A549 (cell line): ENCODE measurements at regions not wholly inside any gene's neighbourhood (a gene's known extent, or its start where the extent isn't known, plus 50 kb on each side); places are given as distances from the start of the nearest gene placed in this dataset.

Source experiments
- ATAC-seq, 2 experiments: fragments of 200-7000 bp in 1 of 2; fragments of >200 bp in 1 of 2; cut with Nextera tagmentation in 1 of 2; cut with Tn5 transposase in 1 of 2; 3 replicates each; pipeline versions ENCODE4 v1.8.0 to v1.9.1; 2018 to 2020; ENCODE audit warnings: mild to moderate bottlenecking in 1 of 2, moderate library complexity in 1 of 2
- CTCF ChIA-PET: fragments of 300-600 bp; sonication (Branson Sonifier 250); formaldehyde crosslinking; extraction: SDS; loops from one replicate; lab custom pipeline; 2021; ENCODE audit warnings: antibody characterized with exemption, inconsistent platforms; lab: Yijun Ruan, JAX
- POLR2A ChIA-PET: fragments of 350-600 bp; formaldehyde crosslinking; extraction: SDS; loops from one replicate; lab custom pipeline; 2021; ENCODE audit warnings: antibody characterized with exemption, inconsistent platforms; lab: Yijun Ruan, JAX
- DNase-seq, 2 experiments: peaks; one replicate each; pipeline versions ENCODE4 v3.0.0 to v3.0.0-alpha.2; 2011 to 2016; ENCODE audit warnings: low read depth in 1 of 2, low spot score in 1 of 2
- FAIRE-seq: peaks from 2 replicates; lab custom pipeline; 2011; peaks lifted over from hg19 to GRCh38; lab: Jason Lieb, UNC
- H3K27ac ChIP-seq, 2 experiments: fragments of >200 bp; sonication (Bioruptor Twin); formaldehyde crosslinking; 3 replicates each; pipeline ENCODE4 v1.5.1; 2016 to 2017
- H3K4me1 ChIP-seq: fragments of >200 bp; sonication (Bioruptor Twin); formaldehyde crosslinking; 3 replicates; pipeline ENCODE4 v1.6.1; 2016
- H3K4me2 ChIP-seq: fragments of >200 bp; sonication (Bioruptor Twin); formaldehyde crosslinking; 3 replicates; pipeline ENCODE4 v1.6.1; 2016
- H3K4me3 ChIP-seq: fragments of >200 bp; sonication (Bioruptor Twin); formaldehyde crosslinking; 3 replicates; pipeline ENCODE4 v1.5.1; 2016
- H3K9me3 ChIP-seq: fragments of >200 bp; sonication (Bioruptor Twin); formaldehyde crosslinking; 3 replicates; pipeline ENCODE4 v1.6.1; 2016
- BHLHE40 ChIP-seq: IDR thresholded peaks from 2 replicates; pipeline ENCODE4 v1.6.1; 2012; ENCODE audit warnings: low read depth, low read length, inconsistent platforms
- CEBPB ChIP-seq, 2 experiments: fragments of >200 bp in 1 of 2; sonication (Bioruptor Twin) in 1 of 2; formaldehyde crosslinking in 1 of 2; IDR thresholded peaks; 2 replicates each; pipeline ENCODE4 v1.6.1; 2012 to 2016
- EHF ChIP-seq: fragments of 250-450 bp; sonication (Bioruptor Pico); IDR thresholded peaks from 2 replicates; pipeline ENCODE4 v1.5.0; 2020; ENCODE audit warnings: mild to moderate bottlenecking
- EHMT2 ChIP-seq: fragments of 200-600 bp; sonication (generic); IDR thresholded peaks from 2 replicates; pipeline ENCODE4 v1.6.1; 2016; ENCODE audit warnings: antibody characterized with exemption, low read depth, mild to moderate bottlenecking, moderate library complexity
- FOSB ChIP-seq: fragments of 250-450 bp; sonication (Bioruptor Pico); IDR thresholded peaks from 2 replicates; pipeline ENCODE4 v1.5.0; 2020; ENCODE audit warnings: mild to moderate bottlenecking, moderate library complexity
- GATA3 ChIP-seq: IDR thresholded peaks from 2 replicates; pipeline ENCODE4 v1.6.1; 2012; ENCODE audit warnings: borderline replicate concordance
- HDAC2 ChIP-seq: fragments of 200-600 bp; sonication (generic); IDR thresholded peaks from 2 replicates; pipeline ENCODE4 v1.6.1; 2016
- HEYL ChIP-seq: fragments of 250-450 bp; sonication (Bioruptor Pico); IDR thresholded peaks from 2 replicates; pipeline ENCODE4 v1.8.0; 2021; ENCODE audit warnings: mild to moderate bottlenecking, moderate library complexity
- HOXB13 ChIP-seq: fragments of 250-450 bp; sonication (Bioruptor Pico); IDR thresholded peaks from 2 replicates; pipeline ENCODE4 v1.5.0; 2020; ENCODE audit warnings: low read depth, mild to moderate bottlenecking, moderate library complexity
- HOXB5 ChIP-seq: fragments of 250-450 bp; sonication (Bioruptor Pico); IDR thresholded peaks from 2 replicates; pipeline ENCODE4 v1.5.0; 2020; ENCODE audit warnings: mild to moderate bottlenecking, moderate library complexity
- KDM5A ChIP-seq: fragments of 200-600 bp; sonication (generic); IDR thresholded peaks from 2 replicates; pipeline ENCODE4 v1.6.1; 2016; ENCODE audit warnings: antibody characterized with exemption, mild to moderate bottlenecking
- MYC ChIP-seq: IDR thresholded peaks from 2 replicates; pipeline ENCODE4 v1.6.1; 2012; ENCODE audit warnings: mild to moderate bottlenecking, inconsistent platforms, low read length, improper control_type of control experiment, borderline replicate concordance
- NFE2L2 ChIP-seq: fragments of 150-350 bp; conservative IDR thresholded peaks from 2 replicates; pipeline ENCODE4 v1.6.1; 2014; ENCODE audit warnings: low read length
- NPAS2 ChIP-seq: fragments of 250-450 bp; sonication (Bioruptor Pico); IDR thresholded peaks from 2 replicates; pipeline ENCODE4 v1.8.0; 2022; ENCODE audit warnings: mild to moderate bottlenecking, moderate library complexity, borderline replicate concordance
- PHF8 ChIP-seq: fragments of 200-600 bp; sonication (generic); IDR thresholded peaks from 2 replicates; pipeline ENCODE4 v1.6.1; 2016; ENCODE audit warnings: low read depth, mild to moderate bottlenecking, antibody characterized with exemption, moderate library complexity, borderline replicate concordance
- POLR2A ChIP-seq: IDR thresholded peaks from 2 replicates; pipeline ENCODE4 v1.6.1; 2012; ENCODE audit warnings: mild to moderate bottlenecking, low read length
- RFX5 ChIP-seq: fragments of 450-650 bp; IDR thresholded peaks from 2 replicates; pipeline ENCODE4 v1.7.1; 2014; ENCODE audit warnings: antibody characterized with exemption, mild to moderate bottlenecking, moderate library complexity
- RNF2 ChIP-seq: fragments of 200-600 bp; sonication (generic); IDR thresholded peaks from 2 replicates; pipeline ENCODE4 v1.6.1; 2016; ENCODE audit warnings: low read depth, mild to moderate bottlenecking, antibody characterized with exemption, moderate library complexity, borderline replicate concordance
- SMC3 ChIP-seq: fragments of >200 bp; sonication (Bioruptor Twin); formaldehyde crosslinking; IDR thresholded peaks from 3 replicates; pipeline ENCODE4 v1.6.1; 2018; ENCODE audit warnings: inconsistent platforms
- ZC3H11A ChIP-seq: fragments of 450-650 bp; IDR thresholded peaks from 2 replicates; pipeline ENCODE4 v1.6.1; 2014; ENCODE audit warnings: antibody characterized with exemption, mild to moderate bottlenecking
- ZFP36 ChIP-seq: fragments of 450-650 bp; IDR thresholded peaks from 2 replicates; pipeline ENCODE4 v1.6.1; 2014; ENCODE audit warnings: borderline replicate concordance; ENCODE audit not compliant: partially characterized antibody
- ZNF302 ChIP-seq: fragments of 250-450 bp; sonication (Bioruptor Pico); IDR thresholded peaks from 2 replicates; pipeline ENCODE4 v1.9.0; 2021; ENCODE audit warnings: inconsistent platforms, mild to moderate bottlenecking, moderate library complexity
- WGBS: methylation state at CpG from one replicate; pipeline ENCODE4 v1.1.6; 2017; ENCODE audit errors: missing lambda C conversion rate; 5-methylcytosine and 5-hydroxymethylcytosine counted together
- TF ChIP-seq, protein P1 (sequence below): fragments of >200 bp; sonication (Bioruptor Twin); formaldehyde crosslinking; IDR thresholded peaks from 3 replicates; pipeline ENCODE4 v1.5.1; 2016
- TF ChIP-seq, protein P2 (sequence below): fragments of 450-650 bp; IDR thresholded peaks from 2 replicates; pipeline ENCODE4 v1.6.1; 2014; ENCODE audit warnings: antibody characterized with exemption
- TF ChIP-seq, protein P3 (sequence below): fragments of >200 bp; sonication (Bioruptor Twin); formaldehyde crosslinking; IDR thresholded peaks from 3 replicates; pipeline ENCODE4 v1.6.1; 2016
- TF ChIP-seq, protein P4 (sequence below): fragments of >200 bp; sonication (Bioruptor Twin); formaldehyde crosslinking; IDR thresholded peaks from 2 replicates; pipeline ENCODE4 v1.6.1; 2016

DNA sequence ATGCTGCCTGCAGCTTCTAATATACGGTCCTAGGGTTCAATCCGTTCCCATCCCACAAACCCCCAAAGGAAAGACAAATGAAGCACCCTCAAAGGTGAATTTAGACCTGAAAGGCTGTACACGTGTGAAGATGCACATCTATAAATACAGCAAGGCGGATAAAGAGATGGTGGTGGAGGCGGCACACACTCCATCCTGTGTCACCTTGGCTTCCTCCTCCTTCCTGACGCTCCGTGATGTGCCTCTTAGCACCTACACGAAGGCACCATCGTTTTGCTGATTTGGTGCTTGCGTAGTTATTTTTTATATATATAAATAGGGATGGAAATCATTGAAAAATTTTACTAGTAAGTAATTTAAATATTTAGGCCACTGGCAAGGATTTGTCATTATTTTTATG lies 359.4 kb downstream of the NPHP4 start (continued):
- no peak for TF ChIP-seq ZFP36
- TF ChIP-seq KDM5A, result no peak
- TF ChIP-seq EHMT2, result no peak

DNA sequence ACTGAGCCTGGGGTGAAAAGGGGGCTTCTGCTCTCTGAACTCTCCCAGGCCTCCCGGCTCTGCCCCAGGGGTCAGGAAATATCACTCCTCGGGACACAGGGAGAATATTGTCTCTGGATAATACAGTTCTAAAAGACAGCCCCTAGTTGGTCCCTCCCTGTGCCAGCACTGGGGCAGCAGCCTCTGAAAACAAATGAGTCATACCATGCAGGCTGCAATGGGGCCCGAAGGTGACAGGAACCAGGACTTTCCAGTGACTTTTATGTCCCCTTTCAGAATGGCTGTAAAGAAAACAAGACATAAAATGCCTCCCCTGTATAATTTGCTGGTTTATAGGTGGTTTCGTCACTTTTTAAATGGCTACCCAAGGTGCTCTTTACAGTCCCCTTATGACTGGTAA lies 360.0 kb downstream of the NPHP4 start:
- 10% methylated on average over 4 of the region's 4 CpGs for WGBS
- FAIRE-seq (no peak), ATAC-seq (no peak)

DNA sequence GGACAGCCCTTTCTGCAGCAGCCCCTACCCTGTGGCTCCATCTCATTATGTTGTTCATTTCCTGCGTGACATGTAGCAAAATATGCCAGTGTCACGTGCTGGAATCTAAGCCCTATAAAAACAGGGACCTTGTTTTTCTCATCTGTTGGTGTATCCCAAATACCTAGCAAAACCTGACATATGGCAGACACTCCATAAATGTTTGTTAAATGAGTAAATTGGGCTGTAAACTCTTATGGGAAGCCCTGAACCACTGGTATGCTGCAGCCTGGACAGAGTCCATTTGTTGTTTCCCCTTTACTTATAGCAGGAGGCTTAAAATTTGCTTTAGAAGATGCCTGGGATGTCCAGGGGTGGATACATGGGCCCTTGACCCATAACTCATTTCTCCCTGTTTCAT lies 363.8 kb downstream of the NPHP4 start:
- POLR2A ChIA-PET, result no interaction called here
- H3K4me1 ChIP-seq, result no peaks in the 10 kb centered on the region
- no peak overlapping the region for H3K4me2 ChIP-seq
- H3K4me3 ChIP-seq, result no peak overlapping the region
- 5% methylated on average over 2 of the region's 2 CpGs for WGBS
- TF ChIP-seq, protein P1, sequence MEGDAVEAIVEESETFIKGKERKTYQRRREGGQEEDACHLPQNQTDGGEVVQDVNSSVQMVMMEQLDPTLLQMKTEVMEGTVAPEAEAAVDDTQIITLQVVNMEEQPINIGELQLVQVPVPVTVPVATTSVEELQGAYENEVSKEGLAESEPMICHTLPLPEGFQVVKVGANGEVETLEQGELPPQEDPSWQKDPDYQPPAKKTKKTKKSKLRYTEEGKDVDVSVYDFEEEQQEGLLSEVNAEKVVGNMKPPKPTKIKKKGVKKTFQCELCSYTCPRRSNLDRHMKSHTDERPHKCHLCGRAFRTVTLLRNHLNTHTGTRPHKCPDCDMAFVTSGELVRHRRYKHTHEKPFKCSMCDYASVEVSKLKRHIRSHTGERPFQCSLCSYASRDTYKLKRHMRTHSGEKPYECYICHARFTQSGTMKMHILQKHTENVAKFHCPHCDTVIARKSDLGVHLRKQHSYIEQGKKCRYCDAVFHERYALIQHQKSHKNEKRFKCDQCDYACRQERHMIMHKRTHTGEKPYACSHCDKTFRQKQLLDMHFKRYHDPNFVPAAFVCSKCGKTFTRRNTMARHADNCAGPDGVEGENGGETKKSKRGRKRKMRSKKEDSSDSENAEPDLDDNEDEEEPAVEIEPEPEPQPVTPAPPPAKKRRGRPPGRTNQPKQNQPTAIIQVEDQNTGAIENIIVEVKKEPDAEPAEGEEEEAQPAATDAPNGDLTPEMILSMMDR, result no peak
- TF ChIP-seq HDAC2 (no peak), FOSB (CRISPR knock-in tag) (no peak), HEYL (CRISPR knock-in tag) (no peak), NFE2L2 (no peak), BHLHE40 (no peak), ZNF302 (CRISPR knock-in tag) (no peak), ZC3H11A (no peak), RFX5 (no peak), SMC3 (no peak), PHF8 (no peak), POLR2A (no peak), CEBPB (IDR thresholded peaks at IDR 0.05) (no peak), HOXB5 (CRISPR knock-in tag) (no peak), ZFP36 (no peak), RNF2 (no peak)
- TF ChIP-seq, protein P2, sequence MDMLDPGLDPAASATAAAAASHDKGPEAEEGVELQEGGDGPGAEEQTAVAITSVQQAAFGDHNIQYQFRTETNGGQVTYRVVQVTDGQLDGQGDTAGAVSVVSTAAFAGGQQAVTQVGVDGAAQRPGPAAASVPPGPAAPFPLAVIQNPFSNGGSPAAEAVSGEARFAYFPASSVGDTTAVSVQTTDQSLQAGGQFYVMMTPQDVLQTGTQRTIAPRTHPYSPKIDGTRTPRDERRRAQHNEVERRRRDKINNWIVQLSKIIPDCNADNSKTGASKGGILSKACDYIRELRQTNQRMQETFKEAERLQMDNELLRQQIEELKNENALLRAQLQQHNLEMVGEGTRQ, result no peak
- no peak for DNase-seq
- CTCF ChIA-PET, result no interaction called here
- no peak for FAIRE-seq
- ATAC-seq, result no peak
- H3K27ac ChIP-seq, result no peak overlapping the region
- no peaks in the 10 kb centered on the region for H3K9me3 ChIP-seq

More for the DNA sequence above, 360.0 kb downstream of the NPHP4 start:
- no peak for DNase-seq
- no peaks in the 10 kb centered on the region for H3K4me1 ChIP-seq
- H3K27ac ChIP-seq, result no peak overlapping the region
- H3K9me3 ChIP-seq, result no peaks in the 10 kb centered on the region
- ChIA-PET POLR2A (no interaction called here), CTCF (no interaction called here)
- no peak for TF ChIP-seq GATA3
- no peak for TF ChIP-seq NPAS2 (CRISPR knock-in tag)
- TF ChIP-seq MYC, result no peak
- no peak for TF ChIP-seq ZNF302 (CRISPR knock-in tag)
- no peak for TF ChIP-seq EHF (CRISPR knock-in tag)
- TF ChIP-seq, protein P3, sequence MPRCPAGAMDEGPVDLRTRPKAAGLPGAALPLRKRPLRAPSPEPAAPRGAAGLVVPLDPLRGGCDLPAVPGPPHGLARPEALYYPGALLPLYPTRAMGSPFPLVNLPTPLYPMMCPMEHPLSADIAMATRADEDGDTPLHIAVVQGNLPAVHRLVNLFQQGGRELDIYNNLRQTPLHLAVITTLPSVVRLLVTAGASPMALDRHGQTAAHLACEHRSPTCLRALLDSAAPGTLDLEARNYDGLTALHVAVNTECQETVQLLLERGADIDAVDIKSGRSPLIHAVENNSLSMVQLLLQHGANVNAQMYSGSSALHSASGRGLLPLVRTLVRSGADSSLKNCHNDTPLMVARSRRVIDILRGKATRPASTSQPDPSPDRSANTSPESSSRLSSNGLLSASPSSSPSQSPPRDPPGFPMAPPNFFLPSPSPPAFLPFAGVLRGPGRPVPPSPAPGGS, result no peak
- no peak for TF ChIP-seq HOXB13 (CRISPR knock-in tag)
- TF ChIP-seq, protein P4, sequence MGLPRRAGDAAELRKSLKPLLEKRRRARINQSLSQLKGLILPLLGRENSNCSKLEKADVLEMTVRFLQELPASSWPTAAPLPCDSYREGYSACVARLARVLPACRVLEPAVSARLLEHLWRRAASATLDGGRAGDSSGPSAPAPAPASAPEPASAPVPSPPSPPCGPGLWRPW, result no peak
- no peak overlapping the region for H3K4me3 ChIP-seq
- no peak overlapping the region for H3K4me2 ChIP-seq
